ENCODE measurements at regions not wholly inside any gene's neighbourhood (a gene's known extent, or its start where the extent isn't known, plus 50 kb on each side); places are given as distances from the start of the nearest gene placed in this dataset.

DNA sequence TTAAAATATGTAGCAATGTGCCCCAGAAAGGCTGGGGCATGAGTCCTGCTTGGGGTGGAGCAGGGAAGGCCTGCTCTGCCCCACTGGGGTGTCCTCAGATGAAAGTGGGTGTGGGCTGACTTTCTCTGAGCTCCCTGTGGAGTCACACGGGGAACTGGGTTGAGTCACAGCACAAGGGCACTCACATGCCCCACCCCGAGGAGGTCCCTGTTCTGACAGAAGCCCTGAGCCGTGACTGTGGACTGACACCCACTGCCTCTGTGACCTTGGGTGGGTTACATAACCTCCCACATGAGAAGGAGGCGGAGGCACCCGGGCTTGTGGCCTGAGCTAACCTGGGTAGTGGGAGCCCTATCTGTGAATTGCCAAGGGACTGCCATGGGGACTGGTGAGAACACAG lies 52.5 kb upstream of the TINAGL1 start:
- peaks cover 3% of the 10 kb centered on the region for H3K9me3 Mint-ChIP-seq
- no peaks in the 10 kb centered on the region for H3K36me3 Mint-ChIP-seq (ENCODE audit: low read depth)
- H3K4me3 Mint-ChIP-seq, result no peak overlapping the region
- no peak overlapping the region for H3K27ac Mint-ChIP-seq
- no peaks in the 10 kb centered on the region for H3K4me1 Mint-ChIP-seq
- DNase-seq, result no peak
- TF ChIP-seq, protein P1, sequence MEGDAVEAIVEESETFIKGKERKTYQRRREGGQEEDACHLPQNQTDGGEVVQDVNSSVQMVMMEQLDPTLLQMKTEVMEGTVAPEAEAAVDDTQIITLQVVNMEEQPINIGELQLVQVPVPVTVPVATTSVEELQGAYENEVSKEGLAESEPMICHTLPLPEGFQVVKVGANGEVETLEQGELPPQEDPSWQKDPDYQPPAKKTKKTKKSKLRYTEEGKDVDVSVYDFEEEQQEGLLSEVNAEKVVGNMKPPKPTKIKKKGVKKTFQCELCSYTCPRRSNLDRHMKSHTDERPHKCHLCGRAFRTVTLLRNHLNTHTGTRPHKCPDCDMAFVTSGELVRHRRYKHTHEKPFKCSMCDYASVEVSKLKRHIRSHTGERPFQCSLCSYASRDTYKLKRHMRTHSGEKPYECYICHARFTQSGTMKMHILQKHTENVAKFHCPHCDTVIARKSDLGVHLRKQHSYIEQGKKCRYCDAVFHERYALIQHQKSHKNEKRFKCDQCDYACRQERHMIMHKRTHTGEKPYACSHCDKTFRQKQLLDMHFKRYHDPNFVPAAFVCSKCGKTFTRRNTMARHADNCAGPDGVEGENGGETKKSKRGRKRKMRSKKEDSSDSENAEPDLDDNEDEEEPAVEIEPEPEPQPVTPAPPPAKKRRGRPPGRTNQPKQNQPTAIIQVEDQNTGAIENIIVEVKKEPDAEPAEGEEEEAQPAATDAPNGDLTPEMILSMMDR (IDR thresholded peaks at IDR 0.05), result no peak
- H3K27me3 Mint-ChIP-seq (ENCODE audit: low read depth, poor library complexity), result peaks cover 15% of the 10 kb centered on the region

DNA sequence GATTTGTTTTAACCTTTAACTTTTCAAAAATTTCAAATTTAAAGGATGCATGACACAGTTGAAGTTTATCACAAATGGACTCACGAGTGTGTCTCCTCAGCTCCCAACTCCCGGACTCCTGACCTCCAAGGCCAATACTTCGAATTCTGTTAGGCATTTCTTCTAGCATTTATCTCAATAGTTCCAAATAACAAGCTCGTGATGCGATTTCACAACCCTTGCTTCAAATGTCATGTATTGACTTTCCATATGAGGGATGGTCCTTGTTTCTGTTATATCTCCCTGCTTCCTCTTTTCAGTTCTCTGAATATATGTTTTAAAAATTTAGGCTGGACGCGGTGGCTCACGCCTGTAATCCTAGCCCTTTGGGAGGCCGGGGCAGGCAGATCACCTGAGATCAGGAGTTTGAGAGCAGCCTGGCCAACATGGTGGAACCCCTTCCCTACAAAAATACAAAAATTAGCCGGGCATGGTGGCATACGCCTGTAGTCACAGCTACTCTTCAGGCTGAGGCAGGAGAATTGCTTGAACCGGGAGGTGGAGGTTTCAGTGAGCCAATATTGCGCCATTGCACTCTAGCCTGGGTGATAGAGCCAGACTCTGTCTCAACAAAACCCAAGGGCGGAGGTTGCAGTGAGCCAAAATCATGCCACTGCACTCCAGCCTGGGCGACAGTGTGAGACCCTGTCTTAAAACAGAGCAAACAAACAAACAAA lies 52.0 kb upstream of the TINAGL1 start:
- DNase-seq, result no peak
- no peak overlapping the region for H3K27ac Mint-ChIP-seq
- H3K4me1 Mint-ChIP-seq, result no peaks in the 10 kb centered on the region
- TF ChIP-seq, protein P1 (IDR thresholded peaks at IDR 0.05), result no peak
- no peaks in the 10 kb centered on the region for H3K36me3 Mint-ChIP-seq (ENCODE audit: low read depth)
- peaks cover 3% of the 10 kb centered on the region for H3K9me3 Mint-ChIP-seq
- H3K27me3 Mint-ChIP-seq (ENCODE audit: low read depth, poor library complexity), result peaks cover 12% of the 10 kb centered on the region
- H3K4me3 Mint-ChIP-seq, result no peak overlapping the region

All from nephron progenitor cell (in vitro differentiated cells).